Stomach (tissue), 4 donors: ENCODE measurements at regions not wholly inside any gene's neighbourhood (a gene's known extent, or its start where the extent isn't known, plus 50 kb on each side); places are given as distances from the start of the nearest gene placed in this dataset.

Experiments
- POLR2A ChIP-seq, 4 donors: fragments of 450-650 bp; IDR thresholded peaks; one replicate each; pipeline ENCODE4 v1.6.1; 2016; ENCODE audit warnings: antibody characterized with exemption in 4 of 4, control low read depth in 2 of 4, mild to moderate bottlenecking in 1 of 4, moderate library complexity in 1 of 4
- POLR2AphosphoS5 ChIP-seq, 3 donors: sonication (generic); formaldehyde crosslinking; IDR thresholded peaks; one replicate each; pipeline ENCODE4 v1.6.1; 2016; ENCODE audit warnings: antibody characterized with exemption in 3 of 3
- TF ChIP-seq, protein P1 (sequence below), 7 experiments: fragments of 450-650 bp in 4 of 7; fragments of 200-600 bp in 3 of 7; sonication (generic) in 3 of 7; IDR thresholded peaks; one replicate each; pipeline ENCODE4 v1.5.1; 2016 to 2019; ENCODE audit warnings: antibody characterized with exemption in 7 of 7, control low read depth in 2 of 7, mild to moderate bottlenecking in 1 of 7

DNA sequence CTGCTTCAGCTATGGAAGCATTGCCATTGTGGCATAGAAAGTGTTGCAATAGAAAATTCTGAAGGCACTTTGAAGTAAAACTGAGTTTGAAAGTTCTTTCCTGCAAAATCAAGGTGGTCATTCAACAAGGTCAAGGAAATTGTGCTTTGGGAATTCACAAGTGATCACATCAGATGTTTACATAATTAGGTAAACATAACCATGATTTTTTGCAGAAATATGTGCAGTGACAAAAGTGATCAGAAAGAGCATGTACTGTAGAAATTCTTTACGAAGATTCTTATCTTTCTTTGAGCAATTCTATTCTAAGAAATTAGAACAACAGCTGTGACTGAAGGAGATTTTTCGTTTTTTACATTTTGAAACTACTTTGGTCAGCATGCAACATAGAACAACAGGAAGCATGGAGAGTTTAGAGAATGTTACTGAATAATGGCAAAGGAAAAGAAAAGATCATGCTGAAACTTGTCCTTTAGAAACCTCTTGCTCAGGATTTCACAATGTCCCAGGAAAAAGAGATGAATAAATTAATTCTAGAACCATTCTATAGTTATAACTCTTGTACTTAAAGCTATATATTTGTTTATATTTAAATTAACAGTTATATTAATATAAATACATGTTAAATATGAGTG lies 643.4 kb upstream of the ARPP21 start:
- TF ChIP-seq, protein P1, sequence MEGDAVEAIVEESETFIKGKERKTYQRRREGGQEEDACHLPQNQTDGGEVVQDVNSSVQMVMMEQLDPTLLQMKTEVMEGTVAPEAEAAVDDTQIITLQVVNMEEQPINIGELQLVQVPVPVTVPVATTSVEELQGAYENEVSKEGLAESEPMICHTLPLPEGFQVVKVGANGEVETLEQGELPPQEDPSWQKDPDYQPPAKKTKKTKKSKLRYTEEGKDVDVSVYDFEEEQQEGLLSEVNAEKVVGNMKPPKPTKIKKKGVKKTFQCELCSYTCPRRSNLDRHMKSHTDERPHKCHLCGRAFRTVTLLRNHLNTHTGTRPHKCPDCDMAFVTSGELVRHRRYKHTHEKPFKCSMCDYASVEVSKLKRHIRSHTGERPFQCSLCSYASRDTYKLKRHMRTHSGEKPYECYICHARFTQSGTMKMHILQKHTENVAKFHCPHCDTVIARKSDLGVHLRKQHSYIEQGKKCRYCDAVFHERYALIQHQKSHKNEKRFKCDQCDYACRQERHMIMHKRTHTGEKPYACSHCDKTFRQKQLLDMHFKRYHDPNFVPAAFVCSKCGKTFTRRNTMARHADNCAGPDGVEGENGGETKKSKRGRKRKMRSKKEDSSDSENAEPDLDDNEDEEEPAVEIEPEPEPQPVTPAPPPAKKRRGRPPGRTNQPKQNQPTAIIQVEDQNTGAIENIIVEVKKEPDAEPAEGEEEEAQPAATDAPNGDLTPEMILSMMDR (IDR thresholded peaks at IDR 0.05), result no peak
- TF ChIP-seq POLR2A (IDR thresholded peaks at IDR 0.05) (no peak), POLR2AphosphoS5 (IDR thresholded peaks at IDR 0.05) (no peak)
